WERI-Rb-1 (cell line): ENCODE measurements at regions not wholly inside any gene's neighbourhood (a gene's known extent, or its start where the extent isn't known, plus 50 kb on each side); places are given as distances from the start of the nearest gene placed in this dataset.

Source experiments
- DNase-seq: peaks from one replicate; pipeline ENCODE4 v3.0.0-alpha.2; 2020
- H3K27ac ChIP-seq: fragments of 250-450 bp; sonication (Bioruptor Pico); 2 replicates; pipeline ENCODE4 v1.5.1; 2020; ENCODE audit warnings: mild to moderate bottlenecking, moderate library complexity
- H3K27me3 ChIP-seq: fragments of 250-450 bp; sonication (Bioruptor Pico); 2 replicates; pipeline ENCODE4 v1.5.1; 2021; ENCODE audit warnings: mild to moderate bottlenecking, low read depth, moderate library complexity; ENCODE audit not compliant: insufficient read depth, severe bottlenecking
- H3K36me3 ChIP-seq: fragments of 250-450 bp; sonication (Bioruptor Pico); 2 replicates; pipeline ENCODE4 v1.5.1; 2020; ENCODE audit warnings: mild to moderate bottlenecking, moderate library complexity
- H3K4me3 ChIP-seq: 2 replicates; pipeline ENCODE4 v1.5.1; 2011; ENCODE audit warnings: low read depth, mild to moderate bottlenecking, control low read depth, low read length
- H3K9me3 ChIP-seq: fragments of 250-450 bp; sonication (Bioruptor Pico); 2 replicates; pipeline ENCODE4 v1.5.1; 2021; ENCODE audit warnings: mild to moderate bottlenecking, moderate library complexity; ENCODE audit not compliant: severe bottlenecking
- TF ChIP-seq, protein P1 (sequence below): IDR thresholded peaks from 2 replicates; pipeline ENCODE4 v1.5.1; 2011; ENCODE audit warnings: low read depth, mild to moderate bottlenecking, control low read depth, inconsistent platforms, low read length

DNA sequence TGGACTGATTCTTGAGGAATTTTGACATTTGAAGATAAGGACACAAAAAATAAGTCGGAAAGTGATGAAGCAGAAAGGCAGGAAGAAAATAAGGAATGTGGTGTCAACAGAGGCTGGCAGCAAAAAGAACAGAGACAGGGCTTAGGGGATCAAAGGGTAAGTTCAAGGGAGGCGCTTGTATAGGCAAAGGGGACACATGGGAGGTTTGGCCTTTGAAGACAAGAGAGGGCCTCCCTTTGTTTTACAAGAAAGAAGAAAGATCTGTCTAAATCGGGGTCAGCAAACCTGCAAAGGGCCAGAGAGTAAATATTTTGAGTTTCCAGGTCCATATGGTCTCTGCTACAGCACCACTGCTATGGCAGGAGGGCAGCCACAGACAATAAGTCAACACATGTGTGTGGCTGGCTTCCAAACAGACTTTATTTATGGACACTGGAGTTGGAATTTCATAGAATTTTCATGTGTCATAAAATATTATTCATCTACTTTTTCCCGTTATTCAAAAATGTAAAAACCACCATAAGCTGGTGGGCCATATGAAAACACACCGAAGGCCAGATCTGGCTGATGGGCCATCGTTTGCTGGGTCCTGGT is 112.0 kb upstream of the FBXL7 start:
- Histone ChIP-seq H3K9me3 (no peaks in the 10 kb centered on the region), H3K36me3 (no peaks in the 10 kb centered on the region), H3K4me3 (no peak overlapping the region), H3K27ac (no peak overlapping the region), H3K27me3 (no peaks in the 10 kb centered on the region)
- TF ChIP-seq, protein P1, sequence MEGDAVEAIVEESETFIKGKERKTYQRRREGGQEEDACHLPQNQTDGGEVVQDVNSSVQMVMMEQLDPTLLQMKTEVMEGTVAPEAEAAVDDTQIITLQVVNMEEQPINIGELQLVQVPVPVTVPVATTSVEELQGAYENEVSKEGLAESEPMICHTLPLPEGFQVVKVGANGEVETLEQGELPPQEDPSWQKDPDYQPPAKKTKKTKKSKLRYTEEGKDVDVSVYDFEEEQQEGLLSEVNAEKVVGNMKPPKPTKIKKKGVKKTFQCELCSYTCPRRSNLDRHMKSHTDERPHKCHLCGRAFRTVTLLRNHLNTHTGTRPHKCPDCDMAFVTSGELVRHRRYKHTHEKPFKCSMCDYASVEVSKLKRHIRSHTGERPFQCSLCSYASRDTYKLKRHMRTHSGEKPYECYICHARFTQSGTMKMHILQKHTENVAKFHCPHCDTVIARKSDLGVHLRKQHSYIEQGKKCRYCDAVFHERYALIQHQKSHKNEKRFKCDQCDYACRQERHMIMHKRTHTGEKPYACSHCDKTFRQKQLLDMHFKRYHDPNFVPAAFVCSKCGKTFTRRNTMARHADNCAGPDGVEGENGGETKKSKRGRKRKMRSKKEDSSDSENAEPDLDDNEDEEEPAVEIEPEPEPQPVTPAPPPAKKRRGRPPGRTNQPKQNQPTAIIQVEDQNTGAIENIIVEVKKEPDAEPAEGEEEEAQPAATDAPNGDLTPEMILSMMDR: no peak
- no peak for DNase-seq

DNA sequence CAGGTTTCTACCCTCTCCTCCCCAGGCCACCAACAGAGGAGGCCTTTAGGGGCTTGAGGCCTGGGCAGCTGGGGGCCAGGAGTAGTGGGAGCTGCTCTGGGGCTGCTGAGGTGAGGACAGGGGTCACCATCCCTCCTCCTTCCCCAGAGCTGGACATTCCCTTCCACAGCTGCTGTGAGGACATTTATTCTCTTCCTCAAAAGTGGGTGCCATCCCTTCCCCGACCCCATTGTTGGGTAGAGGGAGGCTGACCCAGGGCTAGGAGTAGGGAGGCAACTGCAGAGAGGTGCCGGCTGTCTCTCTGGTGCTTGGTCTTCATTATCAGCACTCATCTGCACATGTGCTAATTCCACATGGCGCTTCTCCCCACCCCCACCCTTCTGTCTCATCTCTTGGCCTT is 113.9 kb upstream of the FBXL7 start:
- Histone ChIP-seq H3K27ac (no peak overlapping the region), H3K9me3 (no peaks in the 10 kb centered on the region), H3K36me3 (no peaks in the 10 kb centered on the region), H3K4me3 (no peak overlapping the region), H3K27me3 (no peaks in the 10 kb centered on the region)
- TF ChIP-seq, protein P1: no peak
- no peak for DNase-seq

DNA sequence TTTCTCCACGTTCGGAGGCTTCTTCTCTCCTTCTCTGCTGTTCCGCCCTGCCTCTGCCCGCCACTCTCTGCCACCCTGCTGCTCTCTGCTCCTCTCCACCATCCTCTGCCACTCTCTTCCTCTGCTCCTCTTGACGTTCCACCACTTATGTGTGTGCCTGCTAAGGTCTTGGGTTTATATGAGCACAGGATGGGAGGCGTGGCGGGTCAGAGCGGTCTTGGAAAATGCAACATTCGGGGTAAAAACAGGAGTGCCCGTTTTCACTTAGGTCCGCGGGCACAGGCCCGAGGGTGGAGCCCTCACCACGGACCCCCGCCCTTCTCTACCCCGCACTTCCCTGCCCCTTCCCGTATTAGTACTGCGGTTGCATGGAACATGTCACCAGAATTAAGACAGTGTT is 114.4 kb upstream of the FBXL7 start:
- Histone ChIP-seq H3K27me3 (no peaks in the 10 kb centered on the region), H3K36me3 (no peaks in the 10 kb centered on the region), H3K4me3 (no peak overlapping the region), H3K9me3 (no peaks in the 10 kb centered on the region), H3K27ac (no peak overlapping the region)
- DNase-seq: no peak
- TF ChIP-seq, protein P1: no peak

DNA sequence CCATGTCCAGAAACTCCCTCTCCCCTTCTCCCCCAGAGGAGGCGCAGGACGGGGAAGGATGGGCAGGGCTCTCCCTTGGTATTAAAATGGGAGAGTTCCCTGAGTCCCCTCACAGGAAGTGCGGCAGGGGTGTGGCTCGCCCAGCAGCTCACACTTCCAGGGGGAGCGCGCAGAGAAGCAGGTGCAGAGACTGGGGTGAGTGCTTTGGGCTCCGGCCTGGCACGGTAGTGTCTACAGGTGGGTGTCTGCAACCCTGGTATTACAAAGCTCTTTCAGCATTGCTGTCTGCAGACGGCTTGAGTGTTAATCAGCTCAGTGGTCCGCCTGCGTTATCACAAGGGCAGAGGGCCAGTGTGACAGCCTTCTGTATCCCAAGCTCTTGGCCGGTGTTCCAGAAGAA is 114.9 kb upstream of the FBXL7 start:
- Histone ChIP-seq H3K36me3 (no peaks in the 10 kb centered on the region), H3K27me3 (no peaks in the 10 kb centered on the region), H3K27ac (no peak overlapping the region), H3K9me3 (no peaks in the 10 kb centered on the region), H3K4me3 (no peak overlapping the region)
- TF ChIP-seq, protein P1: no peak
- DNase-seq: peak; percentile 30

DNA sequence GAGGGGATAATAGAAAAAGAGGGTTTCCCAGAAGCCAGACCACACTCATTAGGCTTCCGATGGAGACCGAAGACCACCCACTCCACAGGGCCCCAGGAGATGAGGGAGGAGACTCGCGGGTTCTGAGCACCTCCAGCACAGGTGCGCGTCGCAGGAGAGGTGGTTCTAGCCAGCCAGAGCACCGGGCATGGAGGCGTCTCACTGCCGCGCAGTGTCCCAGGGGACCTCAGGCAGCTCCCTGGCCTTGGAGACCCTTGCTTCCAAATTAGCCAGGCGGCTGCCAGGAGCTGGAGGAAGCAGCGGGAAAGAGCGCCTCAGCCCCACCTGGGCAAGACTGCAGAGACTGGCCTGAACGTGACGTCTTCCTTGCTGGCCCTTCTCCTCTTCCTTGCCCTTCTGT is 115.4 kb upstream of the FBXL7 start:
- DNase-seq: no peak

DNA sequence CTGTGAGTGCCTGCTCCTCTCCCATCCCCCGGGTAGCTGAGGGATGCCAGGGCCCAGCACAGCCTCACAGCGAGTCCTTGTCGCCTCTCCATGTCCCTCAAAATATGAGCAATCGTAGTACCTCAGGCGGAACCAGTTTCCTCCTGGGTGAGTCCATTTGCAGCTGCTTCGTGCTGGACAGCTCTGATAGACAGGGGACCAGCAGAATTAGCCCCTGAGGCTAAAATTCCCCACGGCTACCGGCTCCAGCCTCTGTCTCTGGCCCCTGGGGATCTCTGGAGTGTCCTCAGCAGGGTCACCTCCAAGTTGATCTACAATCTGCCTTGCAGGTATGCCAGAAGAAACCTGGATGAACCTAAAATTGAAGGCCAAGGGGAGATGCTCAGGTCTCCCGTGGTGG is 115.8 kb upstream of the FBXL7 start:
- Histone ChIP-seq H3K27ac (no peak overlapping the region), H3K27me3 (no peaks in the 10 kb centered on the region)

More for the DNA sequence above, 115.4 kb upstream of the FBXL7 start:
- H3K27me3 ChIP-seq: no peaks in the 10 kb centered on the region
- no peak overlapping the region for H3K4me3 ChIP-seq
- no peak overlapping the region for H3K27ac ChIP-seq
- no peaks in the 10 kb centered on the region for H3K9me3 ChIP-seq
- H3K36me3 ChIP-seq: no peaks in the 10 kb centered on the region
- TF ChIP-seq, protein P1: no peak

More for the DNA sequence above, 115.8 kb upstream of the FBXL7 start:
- DNase-seq: no peak
- Histone ChIP-seq H3K36me3 (no peaks in the 10 kb centered on the region), H3K9me3 (no peaks in the 10 kb centered on the region), H3K4me3 (no peak overlapping the region)
- TF ChIP-seq, protein P1: no peak
